Activated T-helper 1 cell treated with anti-CD3 and anti-CD28 coated beads, Interleukin-12 subunit alpha, Interleukin-12 subunit beta, Interleukin-2, Interleukin-4 antibody, amounts not matched to agents 30 ng/mL and 10 ng/mL and 1 ng/mL, durations not matched to agents 14 hours and 24 hours and 36 hours (primary cell): ENCODE measurements at regions not wholly inside any gene's neighbourhood (a gene's known extent, or its start where the extent isn't known, plus 50 kb on each side); places are given as distances from the start of the nearest gene placed in this dataset.

Experiments used
- DNase-seq: peaks from one replicate; pipeline ENCODE4 v3.0.0; 2021; ENCODE audit warnings: low spot score
- H3K27ac Mint-ChIP-seq: one replicate; pipeline ENCODE4 v1.8.0; 2021; ENCODE audit warnings: mild to moderate bottlenecking, mixed read lengths
- H3K27me3 Mint-ChIP-seq: one replicate; pipeline ENCODE4 v1.8.0; 2022; ENCODE audit warnings: mild to moderate bottlenecking, moderate library complexity, mixed read lengths; ENCODE audit not compliant: insufficient read depth
- H3K36me3 Mint-ChIP-seq: one replicate; pipeline ENCODE4 v1.8.0; 2021; ENCODE audit warnings: low read depth, mixed read lengths
- H3K4me1 Mint-ChIP-seq: one replicate; pipeline ENCODE4 v1.8.0; 2021; ENCODE audit warnings: low read depth, mixed read lengths
- H3K4me3 Mint-ChIP-seq: one replicate; pipeline ENCODE4 v1.8.0; 2021; ENCODE audit warnings: mild to moderate bottlenecking, moderate library complexity, mixed read lengths
- H3K9me3 Mint-ChIP-seq: one replicate; pipeline ENCODE4 v1.8.0; 2021; ENCODE audit warnings: mixed read lengths
- intact Hi-C: fragments of 100-400 bp; cut with micrococcal nuclease; formaldehyde crosslinking; loops from one replicate; pipeline ENCODE4 v1.15.1; 2024

GRCh38 chr16:50942143-50942542 lies 200.3 kb downstream of the CYLD start:
- intact Hi-C loops = no loop called here
- Mint-ChIP-seq H3K4me1 (no peaks in the 10 kb centered on the region), H3K4me3 (no peak overlapping the region), H3K9me3 (peaks cover 3% of the 10 kb centered on the region), H3K27me3 (no peaks in the 10 kb centered on the region), H3K27ac (no peak overlapping the region), H3K36me3 (no peaks in the 10 kb centered on the region)
- no peak for DNase-seq

GRCh38 chr16:50941681-50942080 lies 199.8 kb downstream of the CYLD start:
- H3K27ac Mint-ChIP-seq = no peak overlapping the region
- DNase-seq = no peak
- no peaks in the 10 kb centered on the region for H3K36me3 Mint-ChIP-seq
- H3K4me1 Mint-ChIP-seq = no peaks in the 10 kb centered on the region
- H3K9me3 Mint-ChIP-seq = peaks cover 2% of the 10 kb centered on the region
- no peaks in the 10 kb centered on the region for H3K27me3 Mint-ChIP-seq
- intact Hi-C loops = no loop called here
- H3K4me3 Mint-ChIP-seq = no peak overlapping the region

GRCh38 chr16:50940275-50940854 lies 198.5 kb downstream of the CYLD start:
- no peaks in the 10 kb centered on the region for H3K27me3 Mint-ChIP-seq
- no peaks in the 10 kb centered on the region for H3K36me3 Mint-ChIP-seq
- DNase-seq = no peak
- no peak overlapping the region for H3K4me3 Mint-ChIP-seq
- no peaks in the 10 kb centered on the region for H3K9me3 Mint-ChIP-seq
- no peak overlapping the region for H3K27ac Mint-ChIP-seq
- intact Hi-C loops = no loop called here
- H3K4me1 Mint-ChIP-seq = no peaks in the 10 kb centered on the region

- Mint-ChIP-seq H3K27ac (no peak overlapping the region), H3K36me3 (no peaks in the 10 kb centered on the region), H3K27me3 (no peaks in the 10 kb centered on the region), H3K4me1 (no peaks in the 10 kb centered on the region), H3K4me3 (no peak overlapping the region), H3K9me3 (no peaks in the 10 kb centered on the region)
- intact Hi-C loops = no loop called here
- no peak for DNase-seq
These were observed 197.5 kb downstream of the CYLD start for GRCh38 chr16:50939356-50939755.

- intact Hi-C loops = no loop called here
- no peak overlapping the region for H3K4me3 Mint-ChIP-seq
- H3K9me3 Mint-ChIP-seq = no peaks in the 10 kb centered on the region
- no peaks in the 10 kb centered on the region for H3K4me1 Mint-ChIP-seq
- H3K27ac Mint-ChIP-seq = no peak overlapping the region
- no peak for DNase-seq
- H3K27me3 Mint-ChIP-seq = no peaks in the 10 kb centered on the region
- no peaks in the 10 kb centered on the region for H3K36me3 Mint-ChIP-seq
These were observed 197.0 kb downstream of the CYLD start for GRCh38 chr16:50938932-50939331.

GRCh38 chr16:50933262-50933661 lies 191.4 kb downstream of the CYLD start:
- Mint-ChIP-seq H3K27ac (no peak overlapping the region), H3K36me3 (no peaks in the 10 kb centered on the region), H3K9me3 (no peaks in the 10 kb centered on the region), H3K27me3 (no peaks in the 10 kb centered on the region), H3K4me1 (no peaks in the 10 kb centered on the region), H3K4me3 (no peak overlapping the region)
- intact Hi-C loops = no loop called here
- no peak for DNase-seq

- intact Hi-C loops = no loop called here
- H3K27ac Mint-ChIP-seq = no peak overlapping the region
- no peak for DNase-seq
- H3K9me3 Mint-ChIP-seq = no peaks in the 10 kb centered on the region
- no peaks in the 10 kb centered on the region for H3K27me3 Mint-ChIP-seq
- H3K4me3 Mint-ChIP-seq = no peak overlapping the region
- H3K36me3 Mint-ChIP-seq = no peaks in the 10 kb centered on the region
- H3K4me1 Mint-ChIP-seq = no peaks in the 10 kb centered on the region
These were observed 190.6 kb downstream of the CYLD start for GRCh38 chr16:50932348-50932935.

- Mint-ChIP-seq H3K4me1 (no peaks in the 10 kb centered on the region), H3K9me3 (no peaks in the 10 kb centered on the region), H3K4me3 (no peak overlapping the region), H3K36me3 (no peaks in the 10 kb centered on the region), H3K27me3 (peaks cover 2% of the 10 kb centered on the region), H3K27ac (no peak overlapping the region)
- intact Hi-C loops = no loop called here
- no peak for DNase-seq
These were observed 186.2 kb downstream of the CYLD start for GRCh38 chr16:50928065-50928464.

- Mint-ChIP-seq H3K27me3 (peaks cover 2% of the 10 kb centered on the region), H3K4me3 (no peak overlapping the region), H3K9me3 (no peaks in the 10 kb centered on the region), H3K36me3 (no peaks in the 10 kb centered on the region), H3K4me1 (no peaks in the 10 kb centered on the region), H3K27ac (no peak overlapping the region)
- intact Hi-C loops = no loop called here
- DNase-seq = no peak
These were observed 184.0 kb downstream of the CYLD start for GRCh38 chr16:50925758-50926357.

- Mint-ChIP-seq H3K36me3 (no peaks in the 10 kb centered on the region), H3K27ac (no peak overlapping the region), H3K9me3 (no peaks in the 10 kb centered on the region), H3K27me3 (peaks cover 3% of the 10 kb centered on the region), H3K4me1 (no peaks in the 10 kb centered on the region), H3K4me3 (no peak overlapping the region)
- intact Hi-C loops = no loop called here
- no peak for DNase-seq
These were observed 183.1 kb downstream of the CYLD start for GRCh38 chr16:50924759-50925545.

- H3K9me3 Mint-ChIP-seq = no peaks in the 10 kb centered on the region
- H3K36me3 Mint-ChIP-seq = no peaks in the 10 kb centered on the region
- H3K27me3 Mint-ChIP-seq = peaks cover 1% of the 10 kb centered on the region
- intact Hi-C loops = no loop called here
- no peak overlapping the region for H3K4me3 Mint-ChIP-seq
- no peak overlapping the region for H3K27ac Mint-ChIP-seq
- no peaks in the 10 kb centered on the region for H3K4me1 Mint-ChIP-seq
- DNase-seq = no peak
These were observed 176.2 kb downstream of the CYLD start for GRCh38 chr16:50917950-50918703.

- Mint-ChIP-seq H3K4me1 (no peaks in the 10 kb centered on the region), H3K4me3 (no peak overlapping the region), H3K36me3 (no peaks in the 10 kb centered on the region), H3K27me3 (peaks cover 8% of the 10 kb centered on the region), H3K27ac (no peak overlapping the region), H3K9me3 (no peaks in the 10 kb centered on the region)
- DNase-seq = no peak
- intact Hi-C loops = no loop called here
These were observed 174.2 kb downstream of the CYLD start for GRCh38 chr16:50916040-50916439.

GRCh38 chr16:50915120-50915519 lies 173.2 kb downstream of the CYLD start:
- intact Hi-C loops = no loop called here
- no peaks in the 10 kb centered on the region for H3K9me3 Mint-ChIP-seq

More at GRCh38 chr16:50915120-50915519, 173.2 kb downstream of the CYLD start:
- H3K4me1 Mint-ChIP-seq = no peaks in the 10 kb centered on the region
- no peak overlapping the region for H3K4me3 Mint-ChIP-seq
- H3K27ac Mint-ChIP-seq = no peak overlapping the region
- H3K36me3 Mint-ChIP-seq = no peaks in the 10 kb centered on the region
- no peak for DNase-seq
- H3K27me3 Mint-ChIP-seq = peaks cover 8% of the 10 kb centered on the region
